Gastrocnemius medialis (tissue), 4 donors: ENCODE measurements at regions not wholly inside any gene's neighbourhood (a gene's known extent, or its start where the extent isn't known, plus 50 kb on each side); places are given as distances from the start of the nearest gene placed in this dataset.

Experiments used
- ATAC-seq, 2 donors: fragments of 150-250 bp; one replicate each; pipeline ENCODE4 v1.9.1; 2016
- DNase-seq, 2 donors: peaks; one replicate each; pipeline ENCODE4 v3.0.0-alpha.2; 2019
- H3K27ac ChIP-seq, 4 donors: fragments of 200-600 bp; sonication (generic); 1 replicate in 1 of 4; 2 replicates in 3 of 4; pipeline ENCODE4 v1.5.1; 2016 to 2018; ENCODE audit warnings: mild to moderate bottlenecking in 2 of 4, moderate library complexity in 1 of 4
- H3K27me3 ChIP-seq, 3 donors: fragments of 200-600 bp; sonication (generic) in 2 of 3; 1 replicate in 1 of 3; 2 replicates in 2 of 3; pipeline versions ENCODE4 v1.5.1 to v1.6.0; 2016 to 2019; ENCODE audit warnings: mild to moderate bottlenecking in 1 of 3, moderate library complexity in 1 of 3
- H3K36me3 ChIP-seq, 2 donors: fragments of 200-600 bp; sonication (generic) in 1 of 2; one replicate each; pipeline ENCODE4 v1.5.1; 2017 to 2018
- H3K4me1 ChIP-seq, 2 donors: fragments of 200-600 bp; sonication (generic) in 1 of 2; one replicate each; pipeline ENCODE4 v1.5.1; 2016 to 2017; ENCODE audit warnings: mild to moderate bottlenecking in 2 of 2
- H3K4me3 ChIP-seq, 4 donors: fragments of 200-600 bp; sonication (generic) in 3 of 4; 1 replicate in 1 of 4; 2 replicates in 3 of 4; pipeline ENCODE4 v1.5.1; 2016 to 2019; ENCODE audit warnings: mild to moderate bottlenecking in 2 of 4
- H3K9me3 ChIP-seq, 3 donors: fragments of 200-600 bp; sonication (generic) in 2 of 3; 1 replicate in 1 of 3; 2 replicates in 2 of 3; pipeline ENCODE4 v1.5.1; 2016 to 2019
- CTCF ChIP-seq, 5 experiments: fragments of 450-650 bp in 3 of 5; fragments of 200-600 bp in 2 of 5; sonication (generic) in 2 of 5; IDR thresholded peaks in 4 of 5; conservative IDR thresholded peaks in 1 of 5; 1 replicate in 4 of 5; 2 replicates in 1 of 5; pipeline ENCODE4 v1.5.1; 2016 to 2019; ENCODE audit warnings: antibody characterized with exemption in 5 of 5, mild to moderate bottlenecking in 3 of 5, moderate library complexity in 3 of 5
- POLR2A ChIP-seq, 2 donors: fragments of 450-650 bp; IDR thresholded peaks; one replicate each; pipeline ENCODE4 v1.6.1; 2017; ENCODE audit warnings: antibody characterized with exemption in 2 of 2, mild to moderate bottlenecking in 2 of 2, moderate library complexity in 2 of 2
- in situ Hi-C, 4 donors: fragments of 200-750 bp; cut with MboI; loops; one replicate each; pipeline versions ENCODE4 v1.15.0 to v1.8.0; 2017; ENCODE audit warnings: low sequenced_read_pairs in 4 of 4
- intact Hi-C: fragments of 100-400 bp; cut with DNase I; formaldehyde crosslinking; loops from one replicate; pipeline ENCODE4 v1.15.1; 2023; ENCODE audit warnings: low total_unique reads

GRCh38 chr14:94706133-94706532 lies 63.8 kb downstream of the GSC start:
- H3K27me3 ChIP-seq, result peaks cover 0 to 2% (median 0%) of the 10 kb centered on the region in 3 donors
- intact Hi-C loops, result no loop called here
- no peak for ATAC-seq

GRCh38 chr14:94702629-94703028 lies 67.3 kb downstream of the GSC start:
- H3K4me1 ChIP-seq, result no peaks in the 10 kb centered on the region
- no peaks in the 10 kb centered on the region for H3K9me3 ChIP-seq
- TF ChIP-seq CTCF (IDR thresholded peaks at IDR 0.05 in 4 of 5, conservative IDR thresholded peaks at IDR 0.05 in 1 of 5) (no peak), POLR2A (IDR thresholded peaks at IDR 0.05) (no peak)
- ATAC-seq (no peak), DNase-seq (no peak)
- in situ Hi-C loops, result no loop called here
- H3K27ac ChIP-seq, result no peak overlapping the region
- peaks cover 0 to 4% (median 0%) of the 10 kb centered on the region in 3 donors for H3K27me3 ChIP-seq
- H3K4me3 ChIP-seq, result no peak overlapping the region
- H3K36me3 ChIP-seq, result no peaks in the 10 kb centered on the region
- intact Hi-C loops, result no loop called here

More at GRCh38 chr14:94706133-94706532, 63.8 kb downstream of the GSC start:
- no peaks in the 10 kb centered on the region for H3K9me3 ChIP-seq
- no peak for TF ChIP-seq CTCF (IDR thresholded peaks at IDR 0.05 in 4 of 5, conservative IDR thresholded peaks at IDR 0.05 in 1 of 5)
- TF ChIP-seq POLR2A (IDR thresholded peaks at IDR 0.05), result no peak
- H3K36me3 ChIP-seq, result no peaks in the 10 kb centered on the region
- H3K4me3 ChIP-seq, result no peak overlapping the region
- in situ Hi-C loops, result no loop called here
- no peak overlapping the region for H3K27ac ChIP-seq
- no peak for DNase-seq
- no peaks in the 10 kb centered on the region for H3K4me1 ChIP-seq

- no peak for DNase-seq
- Histone ChIP-seq H3K4me1 (no peaks in the 10 kb centered on the region), H3K27ac (no peak overlapping the region), H3K36me3 (no peaks in the 10 kb centered on the region), H3K9me3 (no peaks in the 10 kb centered on the region), H3K27me3 (peaks cover 0 to 4% (median 0%) of the 10 kb centered on the region in 3 donors), H3K4me3 (no peak overlapping the region)
- no peak for TF ChIP-seq POLR2A (IDR thresholded peaks at IDR 0.05)
- TF ChIP-seq CTCF (IDR thresholded peaks at IDR 0.05 in 4 of 5, conservative IDR thresholded peaks at IDR 0.05 in 1 of 5), result no peak
- intact Hi-C loops, result no loop called here
- ATAC-seq, result no peak
- in situ Hi-C loops, result no loop called here
These were observed 68.0 kb downstream of the GSC start for GRCh38 chr14:94701861-94702370.

- no peak for TF ChIP-seq POLR2A (IDR thresholded peaks at IDR 0.05)
- no peak for TF ChIP-seq CTCF (IDR thresholded peaks at IDR 0.05 in 4 of 5, conservative IDR thresholded peaks at IDR 0.05 in 1 of 5)
- intact Hi-C loops (no loop called here), in situ Hi-C loops (no loop called here)
- no peak overlapping the region for H3K4me3 ChIP-seq
- peaks cover 0 to 4% (median 0%) of the 10 kb centered on the region in 3 donors for H3K27me3 ChIP-seq
- H3K4me1 ChIP-seq, result no peaks in the 10 kb centered on the region
- H3K36me3 ChIP-seq, result no peaks in the 10 kb centered on the region
- H3K9me3 ChIP-seq, result no peaks in the 10 kb centered on the region
- H3K27ac ChIP-seq, result no peak overlapping the region
- DNase-seq (no peak), ATAC-seq (no peak)
These were observed 69.6 kb downstream of the GSC start for GRCh38 chr14:94700336-94700735.

- in situ Hi-C loops (loop anchor here in 2 of 4 donors (25.0 kb wide), 2 partner anchors 387 to 737 kb away; no protein-coding TSS in a partner anchor), intact Hi-C loops (no loop called here)
- H3K4me3 ChIP-seq, result no peak overlapping the region
These were observed 70.1 kb downstream of the GSC start for GRCh38 chr14:94699831-94700230.

More at GRCh38 chr14:94699831-94700230, 70.1 kb downstream of the GSC start:
- DNase-seq (no peak), ATAC-seq (no peak)
- H3K36me3 ChIP-seq, result no peaks in the 10 kb centered on the region
- no peak overlapping the region for H3K27ac ChIP-seq
- TF ChIP-seq CTCF (IDR thresholded peaks at IDR 0.05 in 4 of 5, conservative IDR thresholded peaks at IDR 0.05 in 1 of 5), result no peak
- no peak for TF ChIP-seq POLR2A (IDR thresholded peaks at IDR 0.05)
- peaks cover 0 to 4% (median 0%) of the 10 kb centered on the region in 3 donors for H3K27me3 ChIP-seq
- H3K9me3 ChIP-seq, result no peaks in the 10 kb centered on the region
- no peaks in the 10 kb centered on the region for H3K4me1 ChIP-seq
